ENCODE measurements at regions not wholly inside any gene's neighbourhood (a gene's known extent, or its start where the extent isn't known, plus 50 kb on each side); places are given as distances from the start of the nearest gene placed in this dataset.

DNA sequence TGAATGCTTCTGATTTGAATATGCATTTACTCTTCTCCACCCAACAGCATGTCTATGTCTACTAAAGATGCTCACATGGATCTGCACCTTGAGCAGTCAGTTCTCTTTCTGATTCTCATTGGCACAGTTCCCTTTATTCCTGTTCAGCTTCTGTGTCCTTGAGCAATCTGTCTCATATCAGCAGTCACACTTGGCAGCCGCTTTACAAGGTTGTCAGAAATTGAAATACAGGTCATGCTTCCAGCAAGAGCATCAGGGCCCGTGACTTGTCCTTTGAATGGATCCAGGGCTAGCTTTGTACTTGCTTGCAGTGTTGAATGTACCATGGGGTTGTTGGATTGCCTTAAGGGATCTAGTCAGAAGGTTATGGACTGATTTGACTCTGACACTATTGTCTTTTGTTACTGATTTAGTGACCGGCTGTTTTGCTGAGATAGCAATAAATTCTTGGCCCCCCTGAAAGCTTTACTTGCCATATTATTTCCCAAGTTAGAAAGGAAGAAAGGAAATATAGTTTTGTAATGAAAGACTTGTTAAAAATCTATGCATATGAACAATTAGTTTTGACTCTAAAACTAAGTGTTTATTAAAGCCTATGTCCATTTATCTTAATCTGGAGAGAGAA is 273.4 kb upstream of the ISL1 start:
- TF ChIP-seq, protein P1, sequence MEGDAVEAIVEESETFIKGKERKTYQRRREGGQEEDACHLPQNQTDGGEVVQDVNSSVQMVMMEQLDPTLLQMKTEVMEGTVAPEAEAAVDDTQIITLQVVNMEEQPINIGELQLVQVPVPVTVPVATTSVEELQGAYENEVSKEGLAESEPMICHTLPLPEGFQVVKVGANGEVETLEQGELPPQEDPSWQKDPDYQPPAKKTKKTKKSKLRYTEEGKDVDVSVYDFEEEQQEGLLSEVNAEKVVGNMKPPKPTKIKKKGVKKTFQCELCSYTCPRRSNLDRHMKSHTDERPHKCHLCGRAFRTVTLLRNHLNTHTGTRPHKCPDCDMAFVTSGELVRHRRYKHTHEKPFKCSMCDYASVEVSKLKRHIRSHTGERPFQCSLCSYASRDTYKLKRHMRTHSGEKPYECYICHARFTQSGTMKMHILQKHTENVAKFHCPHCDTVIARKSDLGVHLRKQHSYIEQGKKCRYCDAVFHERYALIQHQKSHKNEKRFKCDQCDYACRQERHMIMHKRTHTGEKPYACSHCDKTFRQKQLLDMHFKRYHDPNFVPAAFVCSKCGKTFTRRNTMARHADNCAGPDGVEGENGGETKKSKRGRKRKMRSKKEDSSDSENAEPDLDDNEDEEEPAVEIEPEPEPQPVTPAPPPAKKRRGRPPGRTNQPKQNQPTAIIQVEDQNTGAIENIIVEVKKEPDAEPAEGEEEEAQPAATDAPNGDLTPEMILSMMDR (conservative IDR thresholded peaks at IDR 0.05) = no peak
- Histone ChIP-seq H2BK5ac (ENCODE audit: insufficient read length, low read length) (no peak overlapping the region), H3K18ac (ENCODE audit: insufficient read length, low read depth, low read length) (no peak overlapping the region), H2BK120ac (ENCODE audit: low read depth, low read length, poor library complexity, severe bottlenecking) (no peak overlapping the region), H3K9me3 (ENCODE audit: control insufficient read depth, low read depth, low read length) (no peaks in the 10 kb centered on the region), H3K79me2 (ENCODE audit: insufficient read depth, low read length) (no peaks in the 10 kb centered on the region), H4K20me1 (ENCODE audit: control insufficient read depth, insufficient read depth, insufficient read length) (no peaks in the 10 kb centered on the region), H3K23me2 (ENCODE audit: insufficient read length, low read depth, low read length, poor library complexity, severe bottlenecking) (no peaks in the 10 kb centered on the region), H4K91ac (ENCODE audit: insufficient read length, low read depth, low read length) (no peak overlapping the region), H3K79me1 (ENCODE audit: insufficient read depth, low read depth, low read length, poor library complexity, severe bottlenecking) (no peaks in the 10 kb centered on the region), H2AK5ac (ENCODE audit: insufficient read length, low read length) (no peak overlapping the region), H3K9ac (ENCODE audit: extremely low read depth, insufficient read length, low read length) (no peak overlapping the region), H4K5ac (ENCODE audit: insufficient read length, low read depth, low read length) (no peak overlapping the region), H2BK15ac (ENCODE audit: low read depth, low read length) (no peak overlapping the region), H3K4me1 (ENCODE audit: insufficient read depth, low read length) (no peaks in the 10 kb centered on the region), H2BK12ac (ENCODE audit: insufficient read length, low read depth, low read length) (no peak overlapping the region), H2BK20ac (ENCODE audit: low read depth, low read length, poor library complexity, severe bottlenecking) (no peak overlapping the region), H4K8ac (replicated peaks; ENCODE audit: insufficient read length, low read depth, low read length) (no peak overlapping the region), H3K4me2 (ENCODE audit: insufficient read depth, insufficient read length, low read length) (no peak overlapping the region), H3K27ac (ENCODE audit: insufficient read length, low read depth, low read length) (no peak overlapping the region), H3T11ph (ENCODE audit: low read length) (no peak overlapping the region), H3K27me3 (ENCODE audit: insufficient read depth, low read length) (no peaks in the 10 kb centered on the region), H3K56ac (ENCODE audit: insufficient read length, low read depth, low read length) (no peak overlapping the region), H2AFZ (ENCODE audit: low read length) (no peak overlapping the region), H3K4ac (ENCODE audit: low read depth, low read length) (no peak overlapping the region), H3K14ac (ENCODE audit: insufficient read depth, low read length) (no peak overlapping the region), H3K23ac (ENCODE audit: insufficient read length, low read depth, low read length) (no peak overlapping the region)
- H3K27ac Mint-ChIP-seq = no peak overlapping the region
- H3K4me3 Mint-ChIP-seq = no peak overlapping the region
- no peaks in the 10 kb centered on the region for H3K9me3 Mint-ChIP-seq
- no peaks in the 10 kb centered on the region for H3K36me3 Mint-ChIP-seq (ENCODE audit: insufficient read depth in 1 of 3, low read depth in 3 of 3)
- WGBS (ENCODE audit: extremely low coverage, insufficient read length, low lambda C conversion rate) = no CpG with 5 or more reads among the region's 3 CpGs
- H3K4me1 Mint-ChIP-seq = no peaks in the 10 kb centered on the region
- no peaks in the 10 kb centered on the region; the same call in 1 of the 2 replicates for H3K27me3 Mint-ChIP-seq (ENCODE audit: low read depth)
- DNase-seq = no peak
